ACHN (cell line): ENCODE measurements at regions not wholly inside any gene's neighbourhood (a gene's known extent, or its start where the extent isn't known, plus 50 kb on each side); places are given as distances from the start of the nearest gene placed in this dataset.
"Not testable (repeated sequence)": the region's sequence is repeated elsewhere in the genome, so short reads cannot be mapped to it uniquely, and the experiment has no call there.

Source experiments
- DNase-seq: peaks from one replicate; pipeline ENCODE4 v3.0.0-alpha.2; 2015
- in situ Hi-C: cut with HindIII; loops from 2 replicates; pipeline ENCODE4 v1.10.0; 2017; ENCODE audit warnings: low sequenced_read_pairs, low pct_ligation_motif_present, low pct_unique_long_range_greater_than_20kb

DNA sequence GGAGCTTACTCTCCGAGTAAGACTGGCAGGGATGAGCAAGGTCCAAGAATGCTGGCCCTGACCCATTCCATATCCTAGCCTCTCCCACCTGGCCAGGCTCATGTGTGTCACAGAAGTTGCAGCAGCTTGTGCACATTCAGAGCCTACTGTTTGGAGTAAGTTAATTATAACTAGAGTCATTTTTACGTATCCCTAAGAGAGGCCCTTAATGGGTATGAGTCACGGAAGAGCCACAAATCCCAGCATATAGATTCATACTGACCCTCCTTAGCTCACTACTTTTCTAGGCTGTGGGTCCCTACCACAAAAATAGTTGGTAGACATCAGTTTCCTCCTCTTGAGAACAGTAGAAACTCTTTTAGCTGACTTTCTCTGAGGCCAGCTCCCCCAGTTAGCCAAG, 118.3 kb upstream of the FRG1 start:
- in situ Hi-C loops: no loop called here
- DNase-seq: no peak

DNA sequence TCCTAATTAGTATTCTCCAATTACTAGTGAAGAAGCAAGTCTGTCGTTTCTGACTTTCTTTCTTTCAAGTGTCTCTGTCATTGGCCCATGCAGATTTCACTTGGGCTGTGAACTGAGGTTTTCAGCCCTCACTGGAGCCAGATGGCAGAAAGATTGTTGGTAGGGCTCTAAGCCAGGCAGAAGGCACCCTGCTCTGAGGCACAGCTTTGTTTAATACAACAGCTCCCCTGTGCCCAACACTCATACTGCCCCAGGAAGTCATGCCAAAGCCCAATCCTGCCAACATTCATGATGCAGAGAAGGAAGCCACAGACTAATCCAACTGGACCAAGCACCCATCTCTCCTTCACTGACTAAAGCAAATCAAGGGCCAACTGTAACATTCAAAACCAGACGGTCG, 117.1 kb upstream of the FRG1 start:
- no peak for DNase-seq
- in situ Hi-C loops: no loop called here

DNA sequence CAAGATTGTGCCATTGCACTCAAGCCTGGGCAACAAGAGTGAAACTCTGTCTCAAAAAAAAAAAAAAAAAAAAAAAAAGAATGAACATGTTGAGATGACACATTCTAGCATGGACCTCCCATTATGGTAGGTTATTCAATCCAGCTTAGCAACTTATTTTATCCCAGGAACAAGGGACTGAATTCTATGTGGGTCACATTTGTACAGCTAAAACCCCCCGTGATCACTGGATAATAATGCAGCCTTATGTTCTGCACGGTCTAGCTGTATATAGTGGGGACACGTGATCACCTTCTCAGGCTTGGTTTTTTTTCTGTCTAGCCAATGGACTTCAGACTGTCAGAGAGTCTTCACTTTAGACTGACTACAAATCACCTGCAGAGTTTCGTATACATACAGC, 115.2 kb upstream of the FRG1 start:
- in situ Hi-C loops: no loop called here

DNA sequence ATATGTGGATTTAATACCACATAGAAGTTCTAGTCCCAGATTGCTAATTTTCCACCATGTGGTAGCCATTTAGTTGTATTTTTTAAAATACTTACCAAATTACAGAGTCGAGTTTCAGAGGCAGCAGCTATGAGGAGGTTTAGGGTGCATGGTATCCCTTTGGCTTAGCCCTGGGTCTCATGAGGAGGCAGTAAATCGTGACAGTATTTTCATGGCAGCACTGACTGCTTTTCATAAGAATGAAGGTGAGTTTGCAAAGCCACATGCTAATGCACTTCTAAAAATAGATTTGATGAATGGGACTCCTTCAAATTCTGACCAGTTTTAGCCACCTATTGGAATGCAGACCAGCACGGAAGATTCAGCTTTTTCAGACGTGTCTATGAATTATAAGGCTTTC, 114.0 kb upstream of the FRG1 start:
- DNase-seq: no peak
- in situ Hi-C loops: no loop called here

More for the DNA sequence above, 115.2 kb upstream of the FRG1 start:
- DNase-seq: no peak

DNA sequence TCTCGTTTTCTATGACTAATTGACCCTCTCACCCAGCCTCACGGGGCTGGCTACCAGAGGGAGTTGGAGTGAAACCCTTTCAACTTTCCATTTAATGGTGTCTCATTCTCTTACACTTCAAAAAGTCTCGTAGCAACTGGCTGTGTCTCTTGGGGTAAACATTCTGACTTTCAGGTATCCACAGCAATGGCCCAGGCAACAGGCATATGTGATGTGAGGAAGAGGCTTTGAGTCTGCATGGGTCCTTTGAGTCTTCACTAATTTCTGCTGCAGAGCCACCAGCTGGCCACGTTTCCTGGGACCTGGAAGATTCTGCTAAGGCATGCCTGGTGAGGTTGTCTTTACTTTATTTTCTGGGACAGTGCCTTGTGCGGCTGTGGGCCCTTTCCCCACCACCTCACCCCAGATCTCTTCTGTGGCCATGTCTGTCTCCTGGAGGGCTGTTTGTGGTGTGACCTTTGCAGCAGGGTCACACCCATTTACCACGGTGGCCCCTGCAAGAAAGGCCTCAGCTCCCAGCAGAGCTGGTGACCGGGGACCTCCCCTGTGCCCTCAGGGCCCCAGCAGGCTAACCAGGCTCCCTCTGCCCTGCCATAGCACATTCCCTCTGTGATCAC, 112.5 kb upstream of the FRG1 start:
- in situ Hi-C loops: no loop called here

DNA sequence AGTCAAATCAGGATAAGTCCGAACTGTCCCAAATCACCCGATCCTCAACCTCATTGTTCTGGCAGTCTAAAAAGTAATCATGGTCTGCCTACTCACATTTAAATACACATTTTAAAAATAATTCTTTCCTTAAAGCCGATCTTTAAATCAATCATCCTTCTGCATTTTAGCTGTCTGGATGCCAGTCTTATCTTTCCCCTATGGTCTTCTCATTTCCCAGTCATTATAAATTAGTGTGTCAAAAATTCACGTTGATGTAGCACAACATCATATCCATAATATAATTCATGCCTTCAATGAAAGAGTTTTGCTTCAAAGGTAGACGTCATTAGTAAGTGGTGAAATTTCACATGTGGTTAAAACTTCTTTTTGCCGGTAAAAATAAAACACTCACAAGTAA, 108.1 kb upstream of the FRG1 start:
- no peak for DNase-seq
- in situ Hi-C loops: no loop called here

More for the DNA sequence above, 112.5 kb upstream of the FRG1 start:
- DNase-seq: no peak

DNA sequence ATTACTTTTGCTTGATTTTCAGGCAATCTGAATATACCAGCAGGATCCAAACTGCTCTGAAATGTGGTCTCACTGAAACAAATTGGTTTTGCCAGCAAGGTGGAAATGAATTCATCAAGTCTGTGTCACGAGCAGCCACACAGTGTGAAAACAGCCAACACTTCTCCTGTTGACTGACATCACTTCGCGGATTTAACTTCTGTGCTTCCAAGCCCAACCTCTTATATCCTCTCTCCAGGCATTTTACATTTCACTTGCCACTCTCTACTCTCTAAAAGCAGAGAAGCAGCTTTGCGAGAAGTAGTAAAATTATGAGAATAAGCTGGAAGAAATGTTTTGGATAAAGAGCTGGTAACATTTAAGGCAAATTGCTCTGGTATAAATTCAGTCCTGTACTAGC, 106.1 kb upstream of the FRG1 start:
- in situ Hi-C loops: no loop called here
- DNase-seq: no peak

DNA sequence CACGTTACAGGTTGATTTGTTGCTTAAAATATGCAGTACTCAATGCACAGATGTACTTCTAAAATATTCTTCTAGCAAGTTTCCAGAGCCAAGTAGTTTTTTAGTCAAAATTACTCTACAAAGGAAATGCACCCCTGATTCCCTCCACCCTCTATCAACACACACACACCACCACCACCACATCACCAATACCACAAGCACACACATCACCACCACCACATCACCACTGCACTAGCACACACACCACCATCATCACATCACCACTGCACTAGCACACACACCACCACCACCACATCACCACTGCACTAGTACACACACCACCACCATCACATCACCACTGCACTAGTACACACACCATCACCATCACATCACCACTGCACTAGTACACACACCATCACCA, 105.2 kb upstream of the FRG1 start:
- in situ Hi-C loops: no loop called here
- DNase-seq: no peak

DNA sequence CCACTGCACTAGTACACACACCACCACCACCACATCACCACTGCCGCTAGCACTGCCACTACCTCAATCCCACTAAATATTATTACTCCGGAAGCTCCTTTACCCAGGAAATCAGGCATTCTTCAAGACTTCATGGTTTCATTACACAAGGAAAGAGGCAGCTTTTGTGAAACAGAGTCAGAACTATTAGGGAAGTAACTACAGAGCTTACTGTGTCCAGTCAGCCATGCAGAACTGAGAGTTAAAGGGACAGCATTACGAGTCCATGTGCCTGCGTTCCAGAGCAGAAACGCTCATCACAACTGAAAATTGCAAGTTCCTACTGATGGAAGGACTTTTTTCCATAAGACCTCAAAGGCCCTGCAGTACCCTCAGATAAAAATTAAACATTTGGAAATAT, 103.2 kb upstream of the FRG1 start:
- in situ Hi-C loops: no loop called here
- no peak for DNase-seq

DNA sequence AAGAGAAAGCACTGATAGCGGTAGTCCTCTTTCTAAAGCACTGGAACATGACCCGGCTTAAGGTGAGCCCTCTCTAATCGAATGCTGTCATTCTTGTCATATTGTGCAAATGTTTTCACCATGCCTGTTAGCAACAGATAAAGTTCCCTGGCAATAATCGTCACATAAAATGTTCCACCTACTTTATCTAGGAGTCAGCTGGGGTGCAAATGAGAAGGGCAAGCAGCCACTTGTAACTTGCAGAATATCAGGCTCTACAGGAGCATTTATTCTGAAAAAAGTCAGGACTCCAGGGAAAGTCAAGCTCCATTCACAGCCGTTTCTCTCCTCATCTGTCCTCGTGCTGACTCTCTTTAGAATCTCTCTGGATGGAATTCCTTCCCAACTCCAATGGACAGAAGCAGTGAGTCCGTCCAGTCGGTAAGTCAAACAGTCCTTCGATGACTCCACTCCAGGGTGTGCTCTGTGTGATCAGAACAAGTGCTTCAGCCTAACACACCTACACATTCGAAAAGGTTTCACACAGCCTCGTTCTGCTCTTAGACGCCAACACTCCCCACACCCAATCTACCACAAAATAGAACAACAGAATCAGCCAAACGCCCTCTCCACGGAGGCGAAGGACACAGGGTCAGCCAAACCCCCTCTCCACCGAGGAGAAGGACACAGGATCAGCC, 101.7 kb upstream of the FRG1 start:
- no peak for DNase-seq
- in situ Hi-C loops: no loop called here

DNA sequence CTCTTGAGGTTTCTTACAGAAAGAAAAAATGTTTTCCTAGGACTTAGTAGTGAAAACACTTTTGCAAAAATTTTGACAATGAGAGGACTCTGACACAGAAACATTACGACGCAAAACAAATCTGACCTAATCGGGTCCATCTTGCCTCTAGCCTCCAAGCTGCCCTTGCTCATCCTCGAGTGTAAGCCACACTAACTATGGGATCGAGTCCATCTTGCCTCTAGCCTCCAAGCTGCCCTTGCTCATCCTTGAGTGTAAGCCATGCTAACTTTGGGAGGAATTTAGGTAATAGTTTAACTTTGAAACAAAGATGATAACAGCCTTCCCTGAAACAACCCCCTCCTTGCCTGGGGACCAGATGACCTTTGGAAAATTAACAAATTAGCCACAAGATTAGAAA, 100.3 kb upstream of the FRG1 start:
- no peak for DNase-seq
- in situ Hi-C loops: no loop called here

DNA sequence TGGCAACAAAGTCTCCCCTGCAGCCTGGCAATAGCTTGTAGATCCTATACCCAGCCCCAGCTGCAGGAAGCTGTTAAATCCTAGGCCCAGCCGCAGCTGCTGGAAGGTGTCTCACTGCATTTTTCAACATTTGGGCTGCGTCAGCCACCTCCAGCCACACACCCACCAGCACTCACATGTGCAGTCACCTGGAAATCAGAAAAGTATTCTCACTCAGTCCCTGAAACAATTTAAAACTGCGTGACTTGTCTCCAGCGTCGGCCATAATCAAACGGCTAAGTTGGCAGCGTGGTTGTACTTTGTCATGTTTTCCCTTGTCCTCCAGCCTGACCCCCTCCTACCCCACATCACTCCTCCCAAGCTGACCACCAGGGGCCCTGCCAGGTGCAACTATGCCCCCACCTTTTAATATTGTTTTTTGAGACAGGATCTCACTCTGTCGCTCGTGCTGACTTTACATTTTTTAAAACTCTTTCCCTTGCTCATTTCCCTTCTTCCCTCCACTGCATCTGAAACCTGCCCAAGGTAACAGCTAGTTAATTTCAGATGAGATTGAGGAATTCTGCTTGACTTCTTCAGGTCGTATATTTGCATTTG, 97.2 kb upstream of the FRG1 start:
- no peak for DNase-seq
- in situ Hi-C loops: no loop called here

DNA sequence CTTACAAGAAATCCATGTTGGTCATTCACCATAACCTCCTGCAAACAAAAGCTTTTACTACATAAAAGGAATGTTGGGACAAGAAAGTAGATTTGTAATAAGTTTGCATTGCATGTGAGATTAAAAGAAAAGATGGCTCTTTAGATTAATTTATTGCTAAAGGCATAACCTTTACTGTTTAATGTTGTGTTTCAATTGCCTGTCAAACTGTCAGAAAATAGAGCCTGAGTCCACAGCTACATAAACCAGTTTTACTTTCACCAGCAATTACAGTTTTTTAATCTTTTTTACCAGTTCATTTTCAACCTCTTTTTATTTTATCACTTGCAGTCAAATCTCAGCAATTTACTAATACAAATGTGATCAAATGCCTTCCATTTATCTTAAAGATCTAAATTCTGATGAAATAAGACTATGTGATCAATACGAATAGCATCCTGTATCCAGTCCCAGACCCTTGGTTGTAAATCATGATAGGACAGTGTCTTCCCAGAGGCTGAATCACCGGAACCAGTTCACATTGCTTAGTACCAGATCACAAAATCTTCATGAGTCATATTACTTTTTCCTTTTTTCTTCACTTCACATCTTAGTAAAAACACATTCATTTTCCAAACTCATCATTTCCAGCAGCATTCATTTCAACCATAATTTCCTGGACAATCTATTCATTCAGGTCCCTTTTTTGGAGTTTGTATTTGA, 95.4 kb upstream of the FRG1 start:
- in situ Hi-C loops: no loop called here
- no peak for DNase-seq

DNA sequence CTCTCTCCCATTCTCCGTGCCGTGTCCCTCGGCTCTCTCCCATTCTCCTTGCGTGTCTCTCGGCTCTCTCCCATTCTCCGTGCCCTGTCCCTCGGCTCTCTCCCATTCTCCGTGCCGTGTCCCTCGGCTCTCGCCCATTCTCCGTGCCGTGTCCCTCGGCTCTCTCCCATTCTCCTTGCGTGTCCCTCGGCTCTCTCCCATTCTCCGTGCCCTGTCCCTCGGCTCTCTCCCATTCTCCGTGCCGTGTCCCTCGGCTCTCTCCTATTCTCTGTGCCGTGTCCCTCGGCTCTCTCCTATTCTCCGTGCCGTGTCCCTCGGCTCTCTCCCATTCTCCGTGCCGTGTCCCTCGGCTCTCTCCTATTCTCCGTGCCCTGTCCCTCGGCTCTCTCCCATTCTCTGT, 94.6 kb upstream of the FRG1 start:
- in situ Hi-C loops, DNase-seq: not testable (repeated sequence)

DNA sequence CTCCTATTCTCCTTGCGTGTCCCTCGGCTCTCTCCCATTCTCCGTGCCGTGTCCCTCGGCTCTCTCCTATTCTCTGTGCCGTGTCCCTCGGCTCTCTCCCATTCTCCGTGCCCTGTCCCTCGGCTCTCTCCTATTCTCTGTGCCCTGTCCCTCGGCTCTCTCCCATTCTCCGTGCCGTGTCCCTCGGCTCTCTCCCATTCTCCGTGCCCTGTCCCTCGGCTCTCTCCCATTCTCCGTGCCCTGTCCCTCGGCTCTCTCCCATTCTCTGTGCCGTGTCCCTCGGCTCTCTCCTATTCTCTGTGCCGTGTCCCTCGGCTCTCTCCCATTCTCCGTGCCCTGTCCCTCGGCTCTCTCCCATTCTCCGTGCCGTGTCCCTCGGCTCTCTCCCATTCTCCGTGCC, 94.1 kb upstream of the FRG1 start:
- DNase-seq, in situ Hi-C loops: not testable (repeated sequence)

DNA sequence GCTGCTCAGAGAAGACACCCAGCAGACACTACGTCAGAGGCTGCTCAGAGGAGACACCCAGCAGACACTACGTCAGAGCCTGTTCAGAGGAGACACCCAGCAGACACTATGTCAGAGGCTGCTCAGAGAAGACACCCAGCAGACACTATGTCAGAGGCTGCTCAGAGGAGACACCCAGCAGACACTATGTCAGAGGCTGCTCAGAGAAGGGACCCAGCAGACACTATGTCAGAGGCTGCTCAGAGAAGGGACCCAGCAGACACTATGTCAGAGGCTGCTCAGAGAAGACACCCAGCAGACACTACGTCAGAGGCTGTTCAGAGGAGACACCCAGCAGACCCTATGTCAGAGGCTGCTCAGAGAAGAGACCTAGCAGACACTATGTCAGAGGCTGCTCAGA, 92.0 kb upstream of the FRG1 start:
- in situ Hi-C loops, DNase-seq: not testable (repeated sequence)

DNA sequence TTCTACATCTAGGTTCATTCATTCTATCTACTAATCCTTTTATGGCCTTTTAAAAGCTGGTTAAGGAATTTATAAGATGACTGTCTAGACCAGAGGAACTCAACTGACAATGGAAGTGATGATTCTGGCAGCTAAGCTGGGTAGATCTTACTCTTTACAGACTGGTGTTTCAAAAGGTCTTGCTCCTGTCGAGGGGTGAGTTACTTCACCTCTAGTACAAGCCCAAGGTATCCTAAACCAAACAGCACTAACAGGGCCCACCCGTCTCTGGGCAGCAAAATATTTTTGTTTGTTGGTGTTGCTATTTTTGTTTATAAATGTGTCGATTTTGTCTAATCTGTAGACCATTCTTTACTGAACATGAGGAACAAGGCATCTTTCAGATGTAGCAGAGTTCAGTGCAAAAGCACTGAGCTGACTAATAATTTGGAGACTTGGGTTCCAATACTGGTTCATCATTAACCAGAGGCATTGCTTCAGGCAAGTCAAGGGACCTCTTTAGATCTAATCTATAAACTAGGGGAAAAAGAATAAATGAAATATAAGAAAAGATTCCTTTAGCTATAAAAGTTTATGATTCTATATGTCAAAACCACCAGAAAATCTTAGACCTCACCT, 90.3 kb upstream of the FRG1 start:
- DNase-seq: no peak
- in situ Hi-C loops: no loop called here

DNA sequence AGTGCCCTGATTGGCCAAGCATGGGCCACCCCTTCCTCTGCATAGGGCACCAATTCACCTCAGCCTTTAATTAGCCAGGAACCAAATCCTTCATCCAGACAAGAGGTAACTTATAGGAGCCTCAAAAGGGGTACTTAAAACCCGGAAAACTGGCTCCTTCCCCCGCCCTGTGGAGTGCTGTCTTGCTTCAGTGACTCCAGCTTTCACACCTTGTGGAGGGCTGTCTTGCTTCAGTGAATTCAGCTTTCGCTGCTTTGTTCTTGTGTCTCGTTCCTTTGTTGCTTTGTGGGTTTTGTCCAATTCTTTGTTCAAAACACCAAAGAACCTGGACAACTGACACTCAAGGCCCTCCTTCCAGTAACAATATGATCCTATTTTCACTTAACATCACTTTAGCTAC, 82.2 kb upstream of the FRG1 start:
- in situ Hi-C loops: no loop called here
- DNase-seq: no peak

DNA sequence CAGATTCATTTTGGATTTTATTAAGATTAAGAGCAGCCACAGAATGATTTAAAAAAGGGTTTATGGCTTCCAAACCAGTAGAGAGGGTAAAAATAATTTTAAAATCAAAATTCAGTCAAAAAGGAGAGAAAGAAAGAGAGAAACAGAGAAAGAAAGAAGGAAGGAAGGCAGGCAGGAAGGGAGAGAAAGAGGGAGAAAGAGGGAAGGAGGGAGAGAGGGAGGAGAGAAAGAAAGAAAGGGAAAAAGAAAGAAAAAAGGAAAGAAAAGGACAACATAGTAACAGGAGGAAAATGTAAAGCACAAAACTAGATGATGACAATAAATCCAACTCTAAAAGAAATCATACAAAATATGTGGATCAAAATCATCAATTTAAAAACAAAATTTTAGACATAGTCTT, 79.6 kb upstream of the FRG1 start:
- DNase-seq: no peak
- in situ Hi-C loops: no loop called here
